OCI-LY3 (cell line): ENCODE measurements at regions not wholly inside any gene's neighbourhood (a gene's known extent, or its start where the extent isn't known, plus 50 kb on each side); places are given as distances from the start of the nearest gene placed in this dataset.

Experiments
- EZH2phosphoT487 ChIP-seq: fragments of 200-600 bp; shearing (Covaris generic); IDR thresholded peaks from 2 replicates; pipeline ENCODE4 v1.6.1; 2018; ENCODE audit warnings: antibody characterized with exemption, mixed run types, low read depth
- TF ChIP-seq, protein P1 (sequence below): fragments of 200-600, 300-600 bp; sonication (generic); IDR thresholded peaks from 2 replicates; pipeline ENCODE4 v1.5.1; 2014; ENCODE audit warnings: antibody characterized with exemption, low read length, low read depth

DNA sequence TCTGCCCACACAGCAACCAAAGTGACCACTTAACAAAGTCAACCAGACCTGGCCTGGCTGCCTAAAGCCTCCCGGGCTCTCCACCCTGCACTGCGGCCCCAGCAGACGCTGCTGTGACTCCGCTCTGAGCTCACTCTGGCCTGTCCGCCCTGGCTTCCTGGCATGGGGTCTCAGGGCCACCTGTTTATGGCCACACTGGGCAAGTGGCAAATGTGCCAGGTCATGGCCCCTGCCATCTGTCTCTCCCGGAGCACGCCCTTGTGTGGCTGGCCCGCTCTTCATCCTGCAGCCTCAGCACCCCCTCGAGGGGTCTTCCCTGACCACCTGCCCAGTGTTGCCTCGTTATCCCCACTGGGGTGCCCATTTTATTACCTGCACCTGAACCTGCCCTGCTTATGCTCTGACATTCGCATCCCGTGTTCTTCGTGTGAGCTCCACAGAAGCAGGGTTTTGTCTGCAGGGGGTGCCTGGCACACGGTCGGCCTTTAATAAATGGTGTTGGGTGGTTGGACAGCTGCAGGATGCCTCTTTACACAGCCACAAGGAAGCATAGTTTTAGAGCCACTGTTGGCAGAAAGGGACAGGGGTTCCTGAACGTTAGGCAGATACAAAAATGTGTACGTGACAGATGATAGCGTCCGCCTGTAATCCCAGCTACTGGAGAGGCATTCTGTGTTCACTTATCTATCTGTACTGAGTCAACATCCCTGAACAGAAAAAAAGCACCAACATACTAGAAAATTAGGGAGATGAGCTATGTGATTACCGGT, 785.6 kb downstream of the TBC1D22A start:
- TF ChIP-seq, protein P1, sequence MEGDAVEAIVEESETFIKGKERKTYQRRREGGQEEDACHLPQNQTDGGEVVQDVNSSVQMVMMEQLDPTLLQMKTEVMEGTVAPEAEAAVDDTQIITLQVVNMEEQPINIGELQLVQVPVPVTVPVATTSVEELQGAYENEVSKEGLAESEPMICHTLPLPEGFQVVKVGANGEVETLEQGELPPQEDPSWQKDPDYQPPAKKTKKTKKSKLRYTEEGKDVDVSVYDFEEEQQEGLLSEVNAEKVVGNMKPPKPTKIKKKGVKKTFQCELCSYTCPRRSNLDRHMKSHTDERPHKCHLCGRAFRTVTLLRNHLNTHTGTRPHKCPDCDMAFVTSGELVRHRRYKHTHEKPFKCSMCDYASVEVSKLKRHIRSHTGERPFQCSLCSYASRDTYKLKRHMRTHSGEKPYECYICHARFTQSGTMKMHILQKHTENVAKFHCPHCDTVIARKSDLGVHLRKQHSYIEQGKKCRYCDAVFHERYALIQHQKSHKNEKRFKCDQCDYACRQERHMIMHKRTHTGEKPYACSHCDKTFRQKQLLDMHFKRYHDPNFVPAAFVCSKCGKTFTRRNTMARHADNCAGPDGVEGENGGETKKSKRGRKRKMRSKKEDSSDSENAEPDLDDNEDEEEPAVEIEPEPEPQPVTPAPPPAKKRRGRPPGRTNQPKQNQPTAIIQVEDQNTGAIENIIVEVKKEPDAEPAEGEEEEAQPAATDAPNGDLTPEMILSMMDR, result no peak
- no peak for TF ChIP-seq EZH2phosphoT487
